Adipocyte (in vitro differentiated cells): ENCODE measurements at regions not wholly inside any gene's neighbourhood (a gene's known extent, or its start where the extent isn't known, plus 50 kb on each side); places are given as distances from the start of the nearest gene placed in this dataset.

Experiments
- DNase-seq: peaks from one replicate; pipeline ENCODE4 v3.0.0-alpha.2; 2015; ENCODE audit warnings: low read depth
- H3K27me3 ChIP-seq: replicated peaks from 2 replicates; pipeline ENCODE4 v1.7.0; 2013; ENCODE audit warnings: mild to moderate bottlenecking, low read length, moderate library complexity; ENCODE audit not compliant: control insufficient read depth, insufficient read depth
- H3K36me3 ChIP-seq: 2 replicates; pipeline ENCODE4 v1.7.0; 2013; ENCODE audit warnings: low read length, mild to moderate bottlenecking, moderate library complexity; ENCODE audit not compliant: control insufficient read depth, insufficient read depth, severe bottlenecking
- H3K4me1 ChIP-seq: 2 replicates; pipeline ENCODE4 v1.7.0; 2013; ENCODE audit warnings: mild to moderate bottlenecking, low read length, moderate library complexity; ENCODE audit not compliant: control insufficient read depth, insufficient read depth
- H3K4me3 ChIP-seq: 2 replicates; pipeline ENCODE4 v1.7.0; 2013; ENCODE audit warnings: mild to moderate bottlenecking, low read length, moderate library complexity
- H3K9ac ChIP-seq: 2 replicates; pipeline ENCODE4 v1.7.0; 2013; ENCODE audit warnings: mild to moderate bottlenecking, low read length, moderate library complexity
- H3K9me3 ChIP-seq: 2 replicates; pipeline ENCODE4 v1.7.0; 2013; ENCODE audit warnings: mild to moderate bottlenecking, low read length, moderate library complexity; ENCODE audit not compliant: control insufficient read depth

DNA sequence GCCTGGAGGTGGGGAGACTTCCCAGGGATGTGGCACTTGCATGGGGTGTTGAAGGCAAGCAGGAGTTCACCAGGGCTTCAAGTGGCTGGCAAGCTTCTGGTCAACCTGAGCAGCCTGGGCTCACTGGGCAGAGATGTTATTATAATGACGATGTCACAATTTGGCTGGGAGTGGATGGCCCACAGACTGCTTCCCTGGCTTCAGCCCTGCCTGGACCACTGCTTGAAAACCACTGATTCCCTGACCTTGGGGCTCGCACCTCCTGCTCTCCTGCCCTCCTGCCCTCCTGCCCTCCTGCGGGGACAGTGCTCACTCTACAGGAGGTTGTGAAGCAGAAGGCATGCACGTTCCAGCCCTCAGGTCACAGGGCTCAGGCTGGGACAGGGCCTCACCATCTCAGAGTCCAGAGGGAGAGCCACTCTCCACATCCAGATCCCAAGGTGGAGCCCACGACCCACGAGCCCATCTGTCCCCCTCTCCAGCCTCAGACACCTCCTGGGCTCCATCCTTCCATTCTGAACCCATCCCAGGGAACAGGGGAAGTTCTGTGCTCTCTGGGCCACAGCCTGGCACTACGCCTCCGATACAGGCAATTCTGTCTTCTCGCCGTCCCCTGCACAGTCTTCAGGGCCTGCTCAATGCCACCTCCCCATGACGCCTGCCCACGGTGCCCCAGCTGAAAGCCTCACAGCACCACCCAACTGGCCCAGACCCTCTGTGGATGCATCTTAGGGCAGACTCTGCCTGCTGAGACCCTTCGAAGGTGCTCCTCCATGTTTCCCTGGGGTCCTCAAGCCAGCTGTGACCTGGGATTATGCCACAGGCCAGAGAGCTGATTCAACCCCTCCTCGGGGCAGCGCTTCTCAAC is 241.6 kb upstream of the RAB6C start:
- H3K9ac ChIP-seq = no peak overlapping the region
- H3K4me1 ChIP-seq = no peaks in the 10 kb centered on the region
- H3K36me3 ChIP-seq = no peaks in the 10 kb centered on the region
- no peaks in the 10 kb centered on the region for H3K9me3 ChIP-seq
- H3K4me3 ChIP-seq = no peak overlapping the region
- peaks cover 18% of the 10 kb centered on the region for H3K27me3 ChIP-seq
- no peak for DNase-seq

DNA sequence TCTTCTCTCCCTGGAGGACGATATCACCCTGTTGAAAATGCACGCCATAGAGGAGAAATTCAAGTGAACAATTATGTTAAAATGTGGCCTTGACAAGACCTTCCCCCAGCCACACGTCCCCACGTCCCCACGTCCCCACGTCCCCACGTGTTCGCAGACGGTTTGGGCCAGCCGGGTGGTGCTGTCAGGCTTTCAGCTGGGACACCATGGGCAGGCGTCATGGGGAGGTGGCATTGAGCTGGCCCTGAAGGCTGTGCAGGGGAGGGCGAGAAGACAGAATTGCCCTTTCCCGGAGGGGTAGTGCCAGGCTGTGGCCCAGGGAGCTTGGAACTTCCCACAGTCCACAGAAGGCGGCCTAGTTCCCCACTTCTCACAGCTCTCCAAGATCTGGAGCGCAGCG is 240.7 kb upstream of the RAB6C start:
- Histone ChIP-seq H3K4me3 (no peak overlapping the region), H3K9me3 (no peaks in the 10 kb centered on the region), H3K9ac (no peak overlapping the region), H3K27me3 (peaks cover 18% of the 10 kb centered on the region), H3K4me1 (no peaks in the 10 kb centered on the region), H3K36me3 (no peaks in the 10 kb centered on the region)
- no peak for DNase-seq

DNA sequence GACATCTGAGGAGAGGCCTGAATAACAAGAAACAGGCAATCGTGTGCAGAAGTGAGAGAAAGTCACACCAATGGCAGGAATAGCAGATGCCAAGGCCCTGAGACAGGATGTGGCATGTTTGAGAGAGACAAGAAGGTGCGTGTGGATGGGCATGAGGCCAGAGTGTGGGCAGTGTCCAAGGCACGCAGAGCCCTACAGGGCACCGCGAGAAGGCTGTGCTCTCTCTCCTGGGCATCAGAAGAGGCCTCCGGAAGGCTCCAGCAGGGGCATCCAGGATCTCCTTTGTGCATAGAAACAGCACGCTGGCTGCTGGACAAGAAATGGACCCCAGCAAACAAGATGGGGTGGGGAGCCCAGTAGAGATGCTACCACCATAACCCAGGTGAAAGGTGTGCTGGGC is 239.0 kb upstream of the RAB6C start:
- no peaks in the 10 kb centered on the region for H3K36me3 ChIP-seq
- no peak overlapping the region for H3K4me3 ChIP-seq

DNA sequence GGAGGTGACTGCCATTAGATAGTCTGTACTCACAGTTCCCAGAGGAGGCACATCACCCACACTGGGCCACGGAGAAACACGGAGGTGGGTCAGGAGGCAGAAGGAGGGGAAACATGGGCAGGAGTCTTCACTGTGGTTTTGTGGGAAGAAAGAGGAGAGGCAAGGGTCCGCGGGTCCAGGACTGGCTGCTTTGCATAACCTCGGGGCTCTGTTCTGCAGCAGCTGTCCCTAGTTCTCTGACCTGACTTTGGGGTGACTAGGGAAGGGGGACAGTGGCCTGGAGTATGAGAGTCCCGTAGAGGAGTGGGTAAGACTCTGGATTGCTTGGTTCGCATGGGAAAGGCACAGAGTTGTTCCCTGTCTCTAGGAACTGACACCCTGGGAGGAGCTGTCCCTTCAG is 238.3 kb upstream of the RAB6C start:
- no peak overlapping the region for H3K4me3 ChIP-seq
- no peaks in the 10 kb centered on the region for H3K4me1 ChIP-seq
- no peak for DNase-seq
- H3K9ac ChIP-seq = no peak overlapping the region
- H3K27me3 ChIP-seq = peaks cover 15% of the 10 kb centered on the region
- no peaks in the 10 kb centered on the region for H3K36me3 ChIP-seq
- H3K9me3 ChIP-seq = no peaks in the 10 kb centered on the region

More for the DNA sequence above, 239.0 kb upstream of the RAB6C start:
- DNase-seq = no peak
- H3K9ac ChIP-seq = no peak overlapping the region
- no peaks in the 10 kb centered on the region for H3K9me3 ChIP-seq
- H3K4me1 ChIP-seq = no peaks in the 10 kb centered on the region
- H3K27me3 ChIP-seq = peaks cover 15% of the 10 kb centered on the region

DNA sequence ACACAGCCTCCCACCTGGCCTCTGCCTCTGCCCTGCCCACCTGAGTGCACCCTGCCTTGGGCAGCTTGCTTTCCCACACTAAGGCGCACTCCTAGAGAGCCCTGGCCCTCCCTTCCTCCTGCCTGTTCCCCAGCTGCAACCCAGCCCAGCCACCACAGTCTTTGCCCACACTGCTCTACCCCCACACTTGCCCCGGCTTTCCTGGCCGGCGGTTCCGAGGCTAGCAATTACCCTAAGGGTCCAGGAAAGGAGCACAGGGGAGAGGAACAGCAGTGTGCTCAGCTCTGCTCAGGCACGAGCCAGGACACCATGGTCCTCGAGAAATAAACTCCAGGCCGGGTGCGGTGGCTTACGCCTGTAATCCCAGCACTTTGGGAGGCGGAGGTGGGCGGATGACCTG is 237.8 kb upstream of the RAB6C start:
- no peaks in the 10 kb centered on the region for H3K4me1 ChIP-seq
- peaks cover 15% of the 10 kb centered on the region for H3K27me3 ChIP-seq
- no peak for DNase-seq
- H3K4me3 ChIP-seq = no peak overlapping the region
- no peaks in the 10 kb centered on the region for H3K36me3 ChIP-seq
- H3K9me3 ChIP-seq = no peaks in the 10 kb centered on the region
- no peak overlapping the region for H3K9ac ChIP-seq

DNA sequence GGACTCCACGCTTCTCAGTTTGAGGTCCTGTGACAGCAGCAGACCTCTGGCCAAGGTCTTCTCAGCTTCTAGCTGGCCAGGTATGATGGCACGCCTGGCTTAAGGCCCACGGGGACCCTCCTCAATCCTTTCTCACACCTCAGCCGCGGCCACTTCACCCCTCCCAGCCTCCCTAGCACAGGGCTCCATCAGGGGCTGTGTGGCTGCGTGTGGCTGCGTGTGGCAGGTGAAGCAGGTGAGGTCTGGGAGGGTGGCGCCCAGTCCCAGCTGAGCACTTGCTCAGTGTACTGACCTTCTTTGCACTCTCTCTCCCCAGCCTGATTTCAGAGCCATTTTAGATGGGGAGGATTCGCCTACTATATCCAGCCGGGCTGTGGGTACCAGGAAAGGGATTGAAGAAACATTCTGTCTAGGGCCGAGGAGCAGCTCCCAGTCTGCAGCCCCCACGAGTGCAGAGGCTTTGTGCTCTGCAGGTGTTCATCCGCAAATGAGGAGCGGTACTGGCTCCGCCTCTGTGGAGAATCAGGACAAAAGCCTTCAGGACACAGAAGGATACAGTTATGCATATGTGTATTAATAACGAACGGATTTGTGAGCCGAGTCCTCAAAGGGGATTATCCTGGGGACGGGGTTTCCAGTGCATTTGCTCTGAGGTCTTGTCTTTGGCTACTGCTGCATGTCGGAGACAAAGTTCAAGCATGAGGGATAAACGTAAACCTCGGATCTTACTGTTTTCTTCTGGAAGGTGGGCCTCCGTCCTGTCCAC is 236.9 kb upstream of the RAB6C start:
- H3K36me3 ChIP-seq = no peaks in the 10 kb centered on the region
- no peak overlapping the region for H3K9ac ChIP-seq
- peaks cover 15% of the 10 kb centered on the region for H3K27me3 ChIP-seq
- no peak for DNase-seq
- no peak overlapping the region for H3K4me3 ChIP-seq
- no peaks in the 10 kb centered on the region for H3K4me1 ChIP-seq
- no peaks in the 10 kb centered on the region for H3K9me3 ChIP-seq

DNA sequence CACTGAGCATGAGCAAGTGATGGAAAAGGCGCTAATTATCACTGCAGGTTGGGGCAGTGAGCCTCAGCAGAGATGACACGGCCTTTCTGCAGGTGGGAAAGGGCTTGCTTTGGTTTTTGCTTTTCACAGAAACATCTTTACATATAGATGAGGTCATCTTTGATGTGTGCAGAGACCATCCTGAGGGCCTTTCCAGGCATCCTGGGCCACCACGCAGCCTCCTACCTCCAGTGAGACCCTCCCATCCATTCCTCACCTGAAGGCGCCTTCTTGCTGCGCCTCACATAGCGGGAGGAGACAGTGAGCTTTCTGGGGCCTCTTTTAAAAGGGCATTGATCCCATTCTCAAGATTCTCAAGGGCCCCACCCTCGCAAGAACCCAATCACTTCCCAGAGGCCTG is 235.3 kb upstream of the RAB6C start:
- Histone ChIP-seq H3K27me3 (peaks cover 15% of the 10 kb centered on the region), H3K9ac (no peak overlapping the region), H3K4me3 (no peak overlapping the region), H3K36me3 (no peaks in the 10 kb centered on the region), H3K9me3 (no peaks in the 10 kb centered on the region), H3K4me1 (no peaks in the 10 kb centered on the region)
- no peak for DNase-seq

DNA sequence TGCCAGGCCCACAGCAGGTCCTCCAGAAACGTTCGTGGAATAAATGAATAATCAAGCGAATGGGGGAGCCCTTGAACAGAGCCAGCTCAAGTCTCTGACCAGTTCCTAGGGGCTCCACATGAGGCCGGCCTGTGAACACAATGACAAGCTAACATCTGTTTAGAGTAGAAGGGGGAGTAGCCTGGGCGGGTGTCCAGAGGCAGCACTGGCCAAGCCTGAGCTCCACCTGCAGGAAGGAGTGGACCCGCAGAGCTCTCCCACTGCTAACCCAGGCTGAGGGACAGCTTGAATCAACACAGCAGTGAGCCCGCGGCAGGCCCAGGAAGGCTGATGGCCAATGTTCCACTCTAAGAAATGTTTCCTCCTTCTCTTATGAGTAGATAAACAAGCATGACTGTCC is 234.8 kb upstream of the RAB6C start:
- Histone ChIP-seq H3K36me3 (no peaks in the 10 kb centered on the region), H3K9ac (no peak overlapping the region), H3K9me3 (peaks cover 4% of the 10 kb centered on the region), H3K4me3 (no peak overlapping the region), H3K27me3 (peaks cover 15% of the 10 kb centered on the region), H3K4me1 (no peaks in the 10 kb centered on the region)
- no peak for DNase-seq

DNA sequence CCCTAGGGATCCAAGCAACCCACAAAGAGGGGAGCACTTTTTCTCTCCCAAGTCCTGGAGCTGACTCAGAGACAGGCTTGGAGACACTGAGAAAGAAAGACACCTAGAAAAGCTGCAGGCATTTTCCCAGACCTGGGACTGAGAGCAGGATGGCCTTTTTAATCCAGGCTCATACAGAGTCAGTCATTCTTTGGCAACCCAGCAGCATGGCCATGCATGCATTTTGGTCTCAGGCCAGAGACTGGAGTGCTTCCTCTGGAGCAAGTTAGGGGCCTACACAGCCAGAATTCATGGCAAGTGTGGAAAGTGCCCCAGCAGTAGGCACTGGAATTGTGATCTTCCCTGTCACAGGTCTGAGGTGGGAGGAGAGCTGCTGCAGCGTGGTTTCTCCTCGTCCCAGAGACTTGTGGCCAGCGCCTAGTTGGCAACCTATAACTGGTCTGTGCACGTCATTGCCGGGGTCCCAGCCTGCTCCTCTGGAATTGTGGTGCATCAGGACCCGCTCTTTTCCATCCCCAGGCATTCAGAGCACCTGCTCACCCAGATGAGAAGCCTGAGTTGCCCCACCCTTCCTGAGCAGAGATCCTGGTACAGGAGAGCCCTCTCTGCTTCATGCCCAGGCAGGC is 231.9 kb upstream of the RAB6C start:
- H3K27me3 ChIP-seq = peaks cover 5% of the 10 kb centered on the region
- no peak for DNase-seq
- no peaks in the 10 kb centered on the region for H3K36me3 ChIP-seq
- no peaks in the 10 kb centered on the region for H3K4me1 ChIP-seq
- peaks cover 17% of the 10 kb centered on the region for H3K9me3 ChIP-seq
- no peak overlapping the region for H3K9ac ChIP-seq
- no peak overlapping the region for H3K4me3 ChIP-seq

DNA sequence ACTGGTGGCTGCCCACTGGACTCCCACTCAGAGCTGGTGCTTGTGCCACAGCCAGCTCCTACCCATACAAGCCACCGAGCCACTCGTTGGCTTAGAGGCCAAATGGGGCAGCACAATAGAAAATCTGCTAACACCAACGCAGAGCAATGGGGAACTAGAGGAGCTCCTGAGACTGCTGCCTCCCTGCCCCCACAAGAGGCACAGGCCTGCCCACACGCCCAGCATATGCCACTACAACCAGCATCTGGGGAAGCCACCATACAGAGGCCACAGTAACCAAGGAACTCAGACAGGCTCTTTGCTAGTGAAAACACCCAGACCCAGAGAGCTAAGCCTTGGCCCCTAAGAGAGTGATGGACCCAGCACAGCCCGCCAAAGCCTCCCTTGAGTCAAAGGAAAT is 231.2 kb upstream of the RAB6C start:
- Histone ChIP-seq H3K36me3 (no peaks in the 10 kb centered on the region), H3K4me1 (no peaks in the 10 kb centered on the region), H3K9me3 (peaks cover 17% of the 10 kb centered on the region), H3K9ac (no peak overlapping the region), H3K27me3 (peaks cover 5% of the 10 kb centered on the region), H3K4me3 (no peak overlapping the region)
- DNase-seq = no peak

DNA sequence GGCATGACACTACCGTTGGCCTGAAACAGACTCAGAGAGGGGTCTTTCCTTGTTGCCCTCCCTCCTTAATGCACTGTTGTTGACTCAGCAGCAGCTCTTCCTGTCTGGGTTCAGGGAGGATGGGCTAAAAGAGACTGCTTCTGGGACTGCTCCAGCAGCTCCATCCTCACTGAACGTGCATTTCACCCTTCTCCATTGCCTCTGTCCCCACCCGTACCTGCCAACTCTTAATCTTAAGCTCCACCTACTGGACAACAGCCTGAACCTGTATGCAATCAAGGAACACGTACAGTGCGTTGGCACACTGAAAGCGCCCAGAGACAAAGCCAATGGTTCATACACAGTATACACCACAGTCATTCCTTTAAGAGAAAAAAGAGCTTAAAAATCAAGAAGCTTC is 230.8 kb upstream of the RAB6C start:
- H3K9me3 ChIP-seq = peaks cover 17% of the 10 kb centered on the region
- H3K4me3 ChIP-seq = no peak overlapping the region
- H3K4me1 ChIP-seq = no peaks in the 10 kb centered on the region

More for the DNA sequence above, 230.8 kb upstream of the RAB6C start:
- Histone ChIP-seq H3K9ac (no peak overlapping the region), H3K36me3 (no peaks in the 10 kb centered on the region), H3K27me3 (peaks cover 2% of the 10 kb centered on the region)
- DNase-seq = no peak
